ENCODE measurements at regions not wholly inside any gene's neighbourhood (a gene's known extent, or its start where the extent isn't known, plus 50 kb on each side); places are given as distances from the start of the nearest gene placed in this dataset.
"Not testable (repeated sequence)": the region's sequence is repeated elsewhere in the genome, so short reads cannot be mapped to it uniquely, and the experiment has no call there.

DNA sequence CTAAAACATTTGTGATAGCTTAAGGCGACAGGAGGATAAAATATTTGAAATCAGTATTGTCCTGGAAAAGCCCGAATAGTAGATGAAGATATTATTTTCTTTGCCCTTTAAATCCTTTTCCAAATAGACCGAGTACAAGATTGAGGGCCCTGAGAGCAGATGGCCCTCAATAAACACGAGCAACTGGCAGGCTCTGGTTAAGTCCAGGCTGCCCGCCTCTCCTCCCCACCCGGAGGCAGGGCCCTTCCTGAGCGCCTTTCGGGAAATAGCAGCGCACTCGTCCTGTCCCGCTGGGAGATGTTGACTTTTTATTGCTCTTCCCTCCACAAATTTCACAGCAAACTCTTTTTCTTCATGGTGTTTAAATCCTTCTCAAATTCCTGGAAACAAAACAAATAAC lies 50.8 kb upstream of the MAX start:
- intact Hi-C loops (cut with DNase I): no loop called here
- no peak for DNase-seq

DNA sequence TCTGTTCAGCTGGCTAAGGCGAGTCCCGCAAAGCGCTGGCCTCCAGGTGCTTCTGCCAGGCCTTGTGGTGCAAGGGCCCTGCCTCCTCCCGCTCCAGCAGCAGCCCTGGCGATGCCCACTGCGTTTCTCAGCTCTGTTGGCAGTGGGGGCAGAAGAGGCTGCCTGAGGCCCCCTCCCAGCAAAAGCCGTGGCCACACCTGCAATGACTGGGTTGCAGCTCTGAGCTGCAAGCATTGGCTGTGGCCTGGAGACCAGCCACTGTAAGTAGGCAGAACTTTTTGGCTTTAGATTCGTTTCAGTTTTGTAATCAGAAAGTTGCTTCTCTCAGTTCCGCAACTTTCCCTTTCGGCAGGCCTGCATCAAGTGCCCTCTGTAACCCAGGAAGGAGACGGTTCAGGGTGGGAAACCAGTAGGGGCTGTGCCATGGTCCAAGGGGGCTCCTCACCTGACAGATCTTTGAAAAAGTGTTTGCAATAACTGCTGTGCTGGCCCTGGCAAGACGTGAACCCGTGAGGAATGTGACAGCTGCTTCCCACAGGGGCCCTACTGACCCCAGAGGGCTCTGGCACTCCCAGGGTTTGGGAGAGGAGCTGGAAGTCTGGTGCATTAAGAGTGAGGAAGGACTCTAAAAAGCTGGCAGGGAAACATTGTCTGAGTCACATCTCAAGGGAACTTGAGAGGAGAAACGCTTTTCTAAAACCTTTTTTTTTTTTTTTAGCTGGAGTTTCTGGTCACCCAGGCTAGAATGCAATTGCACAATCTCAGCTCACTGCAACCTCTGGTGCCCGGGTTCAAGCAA lies 54.5 kb upstream of the MAX start:
- no peak for DNase-seq

DNA sequence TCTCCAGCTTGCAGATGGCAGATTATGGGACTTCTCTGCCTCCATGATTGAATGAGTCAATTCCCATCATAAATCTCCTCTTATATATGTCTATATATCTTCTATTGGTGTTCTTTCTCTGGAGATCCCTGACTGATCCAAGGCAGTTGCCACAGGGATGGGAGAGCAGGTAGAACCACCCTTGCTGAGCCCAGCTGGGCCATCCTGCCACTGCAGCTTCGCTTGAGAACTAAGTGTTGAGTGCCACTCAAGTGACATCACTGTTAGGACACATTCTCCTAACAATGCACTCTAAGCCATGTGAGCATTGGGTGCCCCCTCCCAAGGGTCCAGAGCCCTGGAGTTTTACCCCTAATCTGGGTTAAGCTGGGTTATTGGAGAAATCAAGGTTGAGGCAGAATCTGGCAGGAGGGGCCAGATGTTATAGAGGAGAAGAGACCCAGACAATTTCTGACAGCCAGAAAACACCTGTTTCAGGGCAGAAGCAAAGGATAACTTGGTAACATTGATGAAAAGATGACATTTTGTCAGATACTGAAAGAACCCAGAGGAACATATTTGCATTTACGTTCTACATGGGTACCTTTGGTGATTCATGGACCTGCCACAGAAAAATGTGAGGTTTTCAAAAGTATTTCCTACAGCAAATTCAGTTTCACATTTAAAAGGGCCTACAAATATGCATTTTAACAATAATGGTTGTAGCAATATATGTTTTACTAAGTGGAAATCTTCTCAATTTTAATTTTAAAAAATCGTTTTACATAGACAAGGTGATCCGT lies 57.2 kb upstream of the MAX start:
- intact Hi-C loops (cut with DNase I): loop anchor here (5.0 to 10.0 kb wide), 4 partner anchors 65 to 673 kb away; no protein-coding TSS in a partner anchor
- no peak for DNase-seq

More for the DNA sequence above, 54.5 kb upstream of the MAX start:
- intact Hi-C loops (cut with DNase I): no loop called here

DNA sequence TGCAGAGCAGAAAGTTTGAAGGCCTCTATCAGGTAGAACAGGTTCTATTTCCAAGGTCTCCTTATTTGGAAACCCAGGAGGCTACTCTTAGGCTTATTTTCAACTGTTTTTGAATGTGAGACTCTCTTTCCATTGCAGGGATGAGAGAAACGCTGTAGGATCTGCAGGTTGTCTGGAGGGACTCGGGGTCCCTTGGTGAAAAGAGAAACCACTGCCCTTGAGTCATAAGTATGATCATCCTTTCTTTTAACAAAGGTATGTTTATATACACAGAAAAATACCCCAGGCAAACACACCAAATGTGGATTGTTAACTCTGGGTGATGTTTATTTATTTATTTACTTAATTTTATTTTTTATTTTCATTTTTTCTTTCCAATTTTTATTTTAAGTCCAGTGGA lies 57.8 kb upstream of the MAX start:
- intact Hi-C loops (cut with DNase I): loop anchor here (5.0 to 10.0 kb wide), 4 partner anchors 65 to 672 kb away; no protein-coding TSS in a partner anchor
- no peak for DNase-seq

DNA sequence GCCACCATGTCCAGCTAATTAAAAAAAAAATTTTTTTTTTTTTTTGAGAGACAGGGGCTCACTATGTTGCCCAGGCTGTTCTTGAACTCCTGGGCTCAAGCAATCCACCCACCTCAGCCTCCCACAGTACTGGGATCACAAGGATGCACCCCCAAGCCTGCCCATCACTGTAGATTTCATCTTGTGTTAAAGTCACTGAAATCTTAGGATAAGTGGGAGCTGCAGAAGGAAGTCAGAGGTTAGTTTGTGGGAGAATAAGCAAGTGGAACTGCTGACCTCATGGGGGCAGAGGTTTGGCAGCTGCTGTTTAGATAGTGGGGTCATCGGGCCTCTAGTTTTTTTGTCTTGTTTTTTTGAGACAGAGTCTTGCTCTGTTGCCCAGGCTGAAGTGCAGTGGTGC lies 59.7 kb upstream of the MAX start:
- no peak for DNase-seq
- intact Hi-C loops (cut with DNase I): loop anchor here (5.0 to 10.0 kb wide), 4 partner anchors 63 to 670 kb away; no protein-coding TSS in a partner anchor

DNA sequence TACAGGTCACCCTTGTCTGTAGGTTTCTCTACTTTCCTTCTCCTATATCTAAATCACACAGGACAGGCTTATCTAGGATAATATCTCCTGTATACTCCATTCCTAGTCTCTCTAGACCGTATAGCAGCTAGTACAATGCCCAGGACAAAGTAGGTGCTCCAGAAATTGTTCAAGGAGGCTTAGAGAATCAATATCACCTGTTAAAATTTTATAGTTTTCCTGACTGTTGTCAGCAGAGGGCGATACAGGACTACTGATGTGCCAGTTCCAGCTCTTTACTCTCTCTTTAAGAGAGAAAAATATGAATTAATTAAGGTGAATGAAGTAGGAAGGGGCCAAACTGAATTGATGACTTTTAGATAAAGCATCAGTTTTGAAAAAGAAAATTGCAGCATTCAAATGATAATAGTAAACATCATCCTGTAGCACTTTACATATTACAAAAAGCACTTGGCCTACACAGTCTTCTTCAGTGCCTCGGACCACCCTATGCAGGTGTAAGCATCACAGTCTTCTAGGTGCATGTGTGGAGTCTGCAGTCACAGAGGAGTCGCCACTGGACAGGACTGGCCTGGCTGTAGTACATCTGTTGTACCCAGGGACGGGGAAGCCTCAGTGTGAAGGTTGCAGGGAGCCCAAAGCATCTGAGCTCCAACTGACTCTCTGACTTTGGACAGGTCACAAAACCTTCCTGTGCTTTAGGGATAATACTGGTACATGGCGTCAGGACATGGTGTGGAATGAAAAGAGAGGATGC lies 61.9 kb upstream of the MAX start:
- peak in 19 of 42 donors; percentile 19 to 81 (median 49) for DNase-seq
- intact Hi-C loops (cut with DNase I): loop anchor here (2.0 to 10.0 kb wide), 5 partner anchors 61 to 797 kb away; no protein-coding TSS in a partner anchor

DNA sequence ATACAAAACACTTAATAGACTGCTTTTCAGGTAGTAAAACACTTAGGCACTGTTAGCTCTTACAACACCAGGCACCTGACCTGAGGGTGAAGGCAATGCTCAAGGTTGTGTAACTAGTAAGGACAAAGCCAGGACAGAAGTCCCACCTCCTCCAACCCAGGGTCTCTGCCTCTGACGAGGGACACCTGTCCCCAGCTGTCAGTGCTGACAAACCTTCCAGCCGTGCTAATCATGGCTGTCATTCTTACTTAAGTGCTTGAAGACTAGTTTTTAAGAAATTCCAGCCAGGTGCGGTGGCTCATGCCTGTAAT lies 62.5 kb upstream of the MAX start:
- no peak for DNase-seq
- intact Hi-C loops (cut with DNase I): loop anchor here (2.0 to 10.0 kb wide), 6 partner anchors 60 to 796 kb away; partner anchors contain the start of gene FUT8

DNA sequence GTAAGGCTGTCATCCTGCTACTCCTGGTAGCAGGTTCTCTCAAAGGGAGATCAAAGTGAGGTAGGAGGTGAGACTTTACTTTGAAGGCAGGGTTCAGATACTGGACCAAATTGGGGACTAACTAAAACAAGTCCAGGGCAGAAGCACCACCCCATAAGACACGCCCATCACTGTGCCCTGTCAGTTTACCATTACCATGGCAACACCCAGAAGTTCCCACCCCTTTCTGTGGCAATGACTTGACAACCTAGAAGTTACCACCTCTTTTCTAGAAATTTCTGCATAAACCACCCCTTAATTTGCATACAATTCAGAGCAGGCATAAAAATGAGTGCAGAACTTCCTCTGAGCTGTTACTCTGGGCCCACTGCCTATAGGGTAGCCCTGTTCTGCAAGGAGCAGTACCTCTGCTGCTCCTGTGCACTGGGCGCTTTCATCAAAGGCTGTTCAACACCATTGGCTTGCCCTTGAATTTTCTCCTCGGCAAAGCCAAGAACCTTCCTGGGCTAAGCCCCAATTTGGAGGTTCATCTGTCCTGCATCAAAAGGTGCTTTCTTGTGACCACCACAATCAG lies 64.8 kb upstream of the MAX start:
- no peak for DNase-seq
- intact Hi-C loops (cut with DNase I): loop anchor here (5.0 to 10.0 kb wide), 4 partner anchors 58 to 245 kb away; partner anchors contain the start of gene FUT8

DNA sequence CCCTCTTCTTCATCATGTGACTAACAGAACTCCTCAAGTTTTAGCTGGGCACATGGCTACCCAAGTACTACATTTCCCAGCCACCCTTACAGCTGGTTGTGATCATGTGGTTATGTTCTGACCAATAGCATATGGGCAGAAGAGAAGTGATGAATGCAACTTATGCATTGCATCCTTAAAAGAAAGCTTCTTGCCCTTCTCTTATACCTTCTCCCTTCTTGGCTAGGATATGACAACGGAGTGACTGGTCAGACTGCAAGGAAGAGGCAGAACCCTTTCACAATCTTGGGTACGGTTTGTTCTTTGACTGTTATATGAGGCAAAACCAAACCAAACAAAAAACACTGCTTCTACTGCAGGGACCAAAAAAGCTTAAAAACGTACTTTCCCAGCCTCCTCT lies 66.5 kb upstream of the MAX start:
- intact Hi-C loops (cut with DNase I): loop anchor here (5.0 to 10.0 kb wide), 4 partner anchors 56 to 243 kb away; partner anchors contain the start of gene FUT8
- peak in 6 of 42 donors; percentile 25 to 73 (median 48) for DNase-seq

DNA sequence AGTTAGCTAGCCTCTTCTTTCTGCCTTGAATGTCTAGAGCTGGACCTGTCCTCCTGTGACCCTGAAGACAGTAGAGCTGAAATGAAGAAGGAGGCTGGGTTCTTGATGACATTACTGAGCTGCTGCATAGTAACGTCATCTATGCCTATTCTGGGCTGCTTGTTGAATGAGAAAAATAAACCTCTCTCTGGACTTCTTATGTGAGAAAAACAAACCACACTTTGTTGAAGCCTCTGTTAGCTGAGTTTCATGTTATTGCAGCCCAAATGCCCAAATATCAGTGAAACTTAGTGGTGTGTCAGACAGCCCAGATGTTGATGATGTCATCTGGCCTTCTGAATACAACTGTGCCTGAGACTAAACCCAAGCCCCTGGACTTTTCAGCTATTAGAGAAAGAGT lies 67.0 kb upstream of the MAX start:
- peak in 30 of 42 donors; percentile 17 to 83 (median 54) for DNase-seq
- intact Hi-C loops (cut with DNase I): loop anchor here (5.0 to 10.0 kb wide), 4 partner anchors 55 to 243 kb away; partner anchors contain the start of gene FUT8

DNA sequence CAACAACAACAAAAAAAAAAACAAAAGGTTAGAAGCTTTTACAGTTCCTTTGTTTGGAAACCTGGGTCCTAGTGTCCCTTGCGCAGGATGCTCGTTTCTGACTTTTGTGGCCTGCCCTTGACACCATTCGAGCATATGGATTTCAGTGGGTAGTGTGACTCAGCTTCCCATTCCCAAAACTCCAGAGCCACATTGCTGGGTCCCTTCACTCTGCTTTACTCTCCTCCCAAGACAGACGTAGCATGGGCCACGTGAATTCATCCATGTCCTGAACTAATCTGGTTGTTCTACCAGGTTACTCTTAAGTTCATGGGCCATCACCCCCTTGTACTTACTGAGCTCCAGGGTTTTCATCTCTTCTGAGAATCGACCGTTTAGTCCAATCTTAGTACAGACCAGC lies 68.0 kb upstream of the MAX start:
- intact Hi-C loops (cut with DNase I): no loop called here
- peak in 18 of 42 donors; percentile 15 to 64 (median 24) for DNase-seq

DNA sequence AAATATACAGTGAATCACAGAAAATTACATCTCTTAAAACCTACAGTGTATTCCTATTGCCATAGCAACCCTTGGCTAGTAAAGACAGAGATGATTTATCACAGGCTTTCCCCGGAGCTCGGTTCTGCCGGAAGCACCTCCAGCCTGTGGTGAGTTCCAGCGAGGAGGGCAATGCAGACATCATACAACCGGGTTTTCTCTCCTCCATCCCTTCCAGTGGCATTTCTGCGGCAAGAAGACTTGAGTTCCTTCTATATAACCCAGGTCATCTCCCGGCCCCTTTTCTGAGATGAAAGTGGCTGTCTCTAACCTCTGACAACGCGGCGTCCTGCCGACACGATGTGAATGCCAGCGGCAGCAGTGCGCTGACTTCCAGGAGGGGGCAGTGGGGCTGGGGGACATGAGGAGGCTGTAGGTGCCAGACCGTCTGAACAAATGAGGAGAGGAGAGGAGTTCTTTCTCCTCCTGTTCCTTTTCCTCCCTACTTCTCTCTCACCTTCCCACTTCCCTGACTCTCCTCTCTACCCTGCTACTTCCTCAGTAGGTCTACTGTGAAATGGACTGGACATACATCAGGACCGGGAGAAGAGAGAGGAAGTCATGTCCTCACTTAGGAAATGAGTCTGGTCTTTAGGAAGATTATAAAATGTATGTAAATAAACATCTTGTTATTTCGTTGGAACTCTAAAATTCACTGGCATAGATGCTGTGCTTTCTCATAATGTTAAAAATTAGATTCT lies 68.6 kb upstream of the MAX start:
- intact Hi-C loops (cut with DNase I): no loop called here
- peak; percentile 49 to 89 (median 72) for DNase-seq

DNA sequence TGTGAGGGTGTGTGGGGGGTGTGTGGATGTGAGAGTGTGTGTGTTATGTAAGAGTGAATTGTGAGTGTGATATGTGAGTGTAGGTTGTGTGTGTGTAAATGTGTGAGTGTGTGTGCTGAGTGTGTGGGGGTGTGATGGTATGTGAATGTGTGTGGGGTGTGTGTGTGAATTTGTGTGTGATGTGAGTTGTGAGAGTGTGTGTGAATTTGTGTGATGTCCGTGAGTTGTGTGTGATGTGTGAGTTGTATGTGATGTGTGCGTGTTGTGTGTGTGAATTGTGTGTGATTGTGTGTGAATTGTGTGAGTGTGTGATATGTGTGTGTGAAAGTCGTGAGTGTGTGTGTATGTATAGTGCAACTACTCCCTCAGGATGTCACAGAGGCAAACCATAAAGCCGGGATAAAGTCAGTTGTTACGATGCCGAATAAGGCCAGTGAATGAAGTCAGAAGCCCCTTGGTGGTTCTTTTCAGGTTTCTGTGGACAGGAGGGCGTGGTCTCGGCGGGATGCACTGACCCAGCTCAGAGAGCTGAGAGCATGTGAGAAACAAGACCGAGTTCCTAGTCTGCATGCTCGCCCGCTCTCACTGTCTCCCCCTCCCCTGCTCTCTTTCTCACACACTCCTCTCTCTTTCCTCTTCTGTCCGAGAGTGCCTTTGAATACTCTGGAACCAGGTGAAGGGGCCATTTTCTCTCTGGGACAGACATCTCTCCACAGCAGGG lies 71.8 kb upstream of the MAX start:
- intact Hi-C loops (cut with DNase I): no loop called here
- DNase-seq: peak in 20 of 42 donors; percentile 14 to 74 (median 32)

DNA sequence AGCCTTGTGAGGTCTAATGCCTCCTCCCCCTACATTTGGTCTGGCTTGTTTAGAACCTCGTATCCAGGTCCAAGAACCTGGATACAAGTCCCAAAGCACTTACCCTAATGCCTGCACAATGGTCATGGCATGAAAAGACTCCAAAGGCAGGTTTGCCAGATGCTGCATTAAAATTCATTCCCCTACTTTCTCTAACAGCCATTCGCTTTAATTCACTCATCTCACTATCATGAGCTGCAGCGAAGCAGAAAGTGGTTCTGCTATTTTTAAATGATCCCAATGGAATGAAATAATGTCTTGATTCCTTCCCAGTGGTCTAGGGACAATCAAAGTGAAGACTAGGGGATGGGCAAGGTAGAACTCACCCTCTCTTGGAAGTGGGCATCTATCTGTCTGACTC lies 72.5 kb upstream of the MAX start:
- intact Hi-C loops (cut with DNase I): no loop called here
- no peak for DNase-seq

DNA sequence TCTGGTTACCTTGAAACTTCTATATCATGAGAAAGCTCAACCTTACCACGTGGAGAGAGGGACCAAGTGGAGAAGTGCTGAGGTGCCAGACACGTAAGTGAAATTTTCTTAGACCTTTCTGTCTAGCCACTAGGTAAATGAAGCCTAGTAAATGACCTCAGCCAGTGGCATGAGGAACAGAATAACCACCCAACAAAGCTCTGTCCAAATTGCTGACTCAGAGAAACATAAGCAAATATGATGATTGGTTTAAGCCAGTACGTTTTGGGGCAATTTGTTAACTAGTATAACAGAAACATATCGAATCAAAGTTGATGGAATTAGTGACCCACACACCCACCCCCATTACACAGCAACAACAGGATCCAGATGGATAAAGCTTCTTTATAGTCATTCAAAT lies 75.2 kb upstream of the MAX start:
- intact Hi-C loops (cut with DNase I): no loop called here
- no peak for DNase-seq

DNA sequence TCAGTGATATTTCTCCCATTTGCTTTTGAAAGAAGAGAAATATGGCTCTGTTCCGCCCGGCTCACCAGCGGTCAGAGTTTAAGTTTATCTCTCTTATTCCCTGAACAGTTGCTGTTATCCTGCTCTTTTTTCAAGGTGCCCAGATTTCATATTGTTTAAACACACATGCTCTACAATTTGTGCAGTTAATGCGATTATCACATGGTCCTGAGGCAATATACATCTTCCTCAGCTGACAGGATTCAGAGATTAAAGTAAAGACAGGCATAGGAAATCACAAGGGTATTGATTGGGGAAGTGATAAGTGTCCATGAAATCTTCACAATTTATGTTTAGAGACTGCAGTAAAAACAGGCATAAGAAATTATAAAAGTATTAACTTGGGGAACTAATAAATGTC lies 76.9 kb upstream of the MAX start:
- DNase-seq; intact Hi-C loops (cut with DNase I): not testable (repeated sequence)

DNA sequence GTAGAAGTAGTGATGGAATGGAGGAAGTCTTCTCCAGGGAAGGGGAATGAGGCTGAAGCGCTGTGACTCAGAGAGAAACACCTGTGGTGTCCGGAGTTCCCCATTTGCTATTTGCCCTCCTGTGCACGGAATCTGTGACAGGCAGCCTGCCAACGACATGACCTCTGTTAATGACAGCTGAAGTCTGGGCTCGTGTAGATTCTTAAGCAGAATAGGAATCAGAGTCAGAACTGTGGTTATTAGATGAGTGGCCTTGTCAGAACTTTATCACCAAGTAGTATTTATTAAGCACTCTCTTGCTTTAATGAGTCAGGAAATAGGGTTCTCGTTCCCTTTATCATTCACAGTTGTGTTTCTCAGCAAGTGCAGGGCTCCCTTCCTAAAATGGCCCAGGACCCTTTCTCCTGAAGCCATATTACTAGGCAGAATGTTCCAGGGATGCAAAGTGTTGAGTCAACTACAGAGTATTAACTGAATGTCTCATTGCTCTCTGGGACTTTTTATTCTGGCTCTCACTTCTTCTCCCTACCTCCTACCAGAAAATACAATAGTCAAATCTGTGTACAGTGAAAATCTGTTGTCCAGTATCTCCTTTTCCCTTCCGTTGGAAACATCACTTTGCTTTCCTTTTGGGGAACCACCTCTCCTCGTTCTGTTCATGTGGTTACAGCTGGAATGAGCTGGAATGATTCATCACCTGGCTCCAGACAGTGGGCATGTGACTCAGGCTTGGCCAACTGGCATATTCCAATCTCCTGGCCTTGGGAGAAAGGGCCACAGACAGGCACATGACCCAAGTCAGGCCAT lies 77.8 kb upstream of the MAX start:
- peak in 16 of 42 donors; percentile 11 to 83 (median 36) for DNase-seq
- intact Hi-C loops (cut with DNase I): no loop called here

Measured in head of caudate nucleus (tissue), 42 donors.